Activated T-helper 1 cell treated with anti-CD3 and anti-CD28 coated beads, Interleukin-2, amount 50 U/mL, for 16 hours (primary cell): ENCODE measurements at regions not wholly inside any gene's neighbourhood (a gene's known extent, or its start where the extent isn't known, plus 50 kb on each side); places are given as distances from the start of the nearest gene placed in this dataset.

Source experiments
- DNase-seq, 2 donors: peaks; one replicate each; pipeline ENCODE4 v3.0.0-alpha.2; 2020; ENCODE audit warnings: low read depth in 1 of 2, low spot score in 1 of 2

DNA sequence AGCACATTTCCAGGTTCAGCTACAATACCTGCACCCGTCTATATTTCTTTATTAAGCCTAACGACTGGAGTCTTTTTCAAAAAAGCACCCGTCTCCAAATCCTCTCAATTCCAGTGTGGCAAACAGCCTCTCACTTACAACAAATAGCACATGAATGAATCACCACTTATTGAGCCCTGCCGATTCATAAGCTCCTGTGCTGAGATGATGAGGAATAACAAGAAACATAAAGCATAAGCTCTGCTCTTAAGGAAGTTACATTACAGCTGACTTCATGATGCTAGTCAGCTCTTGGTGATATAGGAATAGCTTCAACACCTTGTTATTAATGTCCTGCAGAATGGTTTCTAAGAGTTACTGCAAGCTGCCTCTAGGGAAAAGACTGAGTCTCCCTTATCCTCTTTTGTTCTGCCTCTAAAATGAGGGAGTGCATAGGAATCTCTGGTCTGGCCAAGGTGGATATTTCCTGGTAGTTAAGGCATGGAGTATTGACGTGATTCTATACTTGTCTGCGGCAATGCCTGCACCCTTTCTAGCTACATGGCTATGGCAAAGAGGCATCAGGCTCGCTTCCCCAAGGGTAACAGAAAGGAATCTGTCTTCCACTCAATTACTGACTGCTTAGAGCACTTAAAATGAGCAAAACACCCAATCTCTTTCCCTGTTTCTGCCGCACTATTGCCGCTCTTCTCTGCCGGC is 195.7 kb downstream of the KLF12 start:
- DNase-seq: no peak

DNA sequence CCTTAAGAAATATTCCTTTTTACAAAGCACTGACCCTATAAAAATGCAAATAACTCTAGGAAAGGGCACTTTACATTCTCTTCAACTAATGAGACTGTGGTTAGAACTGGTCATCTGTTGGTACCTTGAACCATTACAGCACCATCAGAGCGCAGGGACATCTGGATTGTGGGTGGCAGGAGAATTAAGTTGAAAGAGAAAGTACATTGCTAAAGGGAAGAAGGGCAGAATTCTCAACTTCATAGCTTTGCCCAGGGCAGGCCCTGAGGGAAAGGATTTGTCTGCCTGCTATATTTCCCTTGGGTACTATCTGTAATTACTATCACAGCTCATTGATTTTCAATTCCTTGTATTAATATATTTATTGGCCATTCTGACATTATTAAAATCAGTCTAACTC is 196.8 kb downstream of the KLF12 start:
- DNase-seq: no peak

DNA sequence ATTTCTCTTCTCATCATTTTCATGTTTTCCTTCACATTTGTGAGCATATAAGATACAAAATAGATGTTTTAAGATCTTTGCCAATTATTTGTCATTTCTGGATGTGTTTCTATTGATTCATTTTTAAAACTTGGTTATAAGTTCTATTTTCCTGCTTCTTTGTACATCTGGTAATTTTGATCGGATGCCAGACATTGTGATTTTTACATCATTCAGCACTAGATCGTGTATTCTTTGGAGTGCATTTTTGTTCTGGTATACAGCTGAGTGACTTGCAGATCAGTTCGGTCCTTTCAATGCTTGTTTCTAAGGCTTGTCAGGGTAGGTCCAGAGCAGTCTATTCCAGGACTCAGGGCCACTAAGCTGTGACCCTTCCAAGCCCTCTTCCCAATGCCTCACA is 198.2 kb downstream of the KLF12 start:
- no peak for DNase-seq

DNA sequence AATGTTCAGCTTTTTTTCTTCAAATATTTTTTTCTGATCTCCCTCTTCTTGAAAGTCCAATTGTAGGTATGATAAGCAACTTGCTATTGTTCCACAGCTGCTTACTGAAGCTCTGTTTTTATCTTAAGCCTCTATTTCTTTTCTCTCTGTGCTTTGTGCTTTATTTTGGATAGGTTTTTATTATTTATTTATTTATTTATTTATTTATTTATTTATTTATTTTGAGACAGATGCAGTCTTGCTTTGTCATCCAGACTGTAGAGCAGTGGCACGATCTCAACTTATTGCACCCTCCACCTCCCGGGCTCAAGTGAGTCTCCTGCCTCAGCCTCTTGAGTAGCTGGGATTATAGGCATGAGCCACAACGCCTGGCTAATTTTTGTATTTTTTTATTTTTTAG is 199.4 kb downstream of the KLF12 start:
- no peak for DNase-seq

DNA sequence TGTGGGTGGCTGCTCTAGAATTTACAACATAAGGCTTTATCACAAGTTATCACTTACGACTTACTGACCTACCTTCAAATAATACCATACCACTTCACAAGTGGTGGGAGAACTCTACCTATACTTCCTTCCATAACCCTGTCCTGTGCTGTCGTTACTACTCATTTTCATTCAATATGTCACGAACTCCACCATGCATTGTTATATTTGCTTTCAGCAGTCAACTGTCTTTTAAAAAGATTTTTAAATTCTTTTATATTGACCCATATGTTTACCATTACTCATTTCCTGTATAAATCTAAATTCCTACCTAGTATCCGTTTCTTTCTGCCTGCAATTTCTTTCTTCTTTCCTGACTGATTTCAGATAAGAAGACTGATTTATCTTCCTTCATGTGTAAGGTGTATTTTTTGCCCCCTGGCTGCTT is 200.0 kb downstream of the KLF12 start:
- no peak for DNase-seq

DNA sequence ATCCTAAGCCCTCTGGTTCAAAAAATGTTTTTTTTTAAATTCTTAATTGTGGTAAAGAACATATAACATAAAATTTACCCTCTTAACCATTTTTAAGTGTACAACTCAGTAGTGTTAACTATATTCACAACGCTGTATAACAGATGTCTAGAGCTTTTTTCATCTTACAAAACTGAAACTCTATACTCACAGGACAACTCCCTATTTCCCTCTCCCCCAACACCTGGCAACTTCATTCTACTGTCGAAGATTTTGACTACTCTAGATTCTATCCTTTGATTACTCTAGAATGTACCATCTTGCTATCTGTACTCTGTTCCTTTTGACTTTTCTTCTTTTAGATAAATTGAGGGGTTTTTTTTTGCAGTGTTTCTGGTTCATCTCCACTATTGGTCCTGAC is 200.4 kb downstream of the KLF12 start:
- DNase-seq: no peak

DNA sequence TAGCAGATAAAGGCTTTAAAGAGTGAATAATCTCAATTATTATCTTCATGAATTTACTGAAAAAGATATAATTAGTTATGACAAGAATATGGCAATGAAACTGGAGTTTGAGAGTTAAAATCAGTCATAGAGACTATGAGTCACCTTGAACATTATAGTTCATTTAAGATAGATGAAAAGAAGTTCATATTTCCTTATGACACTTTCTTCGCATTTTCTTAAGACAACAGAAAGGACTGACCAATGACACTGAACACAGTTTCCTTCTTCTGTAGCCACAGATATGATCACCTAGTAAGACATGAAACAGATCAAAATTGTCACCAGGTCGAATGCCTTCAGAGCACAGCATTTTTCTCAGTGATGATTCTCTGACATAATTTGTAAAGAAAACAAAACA is 202.1 kb downstream of the KLF12 start:
- no peak for DNase-seq

DNA sequence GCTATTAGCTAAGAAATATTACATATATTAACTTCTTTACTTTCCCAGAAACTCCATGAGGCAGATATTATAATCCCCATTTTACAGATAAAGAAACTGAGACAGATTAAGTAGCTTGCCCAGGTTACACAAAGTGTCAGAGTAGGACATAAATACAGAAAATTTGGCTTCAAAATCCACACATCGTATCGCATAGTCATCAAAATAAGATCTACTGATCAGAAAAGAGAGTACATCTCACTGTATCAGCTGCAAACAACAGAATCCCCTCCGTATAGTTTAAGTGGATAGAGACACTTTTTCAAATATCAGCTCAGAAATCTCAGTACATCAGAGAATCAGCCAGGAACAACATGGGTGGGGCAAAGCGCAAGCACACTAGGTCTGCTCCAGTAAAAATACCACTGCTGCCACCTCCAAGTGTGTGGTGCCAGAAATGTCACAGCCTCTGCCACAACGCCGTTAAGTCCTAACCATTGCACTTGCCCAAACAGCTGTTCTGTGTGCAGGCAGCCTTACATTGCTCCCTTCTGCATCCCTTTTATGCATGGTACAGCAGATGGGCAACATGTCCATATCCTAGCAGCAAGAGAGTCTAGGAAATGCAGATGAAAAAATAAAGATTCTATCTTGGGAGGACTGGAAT is 204.8 kb downstream of the KLF12 start:
- DNase-seq: no peak

DNA sequence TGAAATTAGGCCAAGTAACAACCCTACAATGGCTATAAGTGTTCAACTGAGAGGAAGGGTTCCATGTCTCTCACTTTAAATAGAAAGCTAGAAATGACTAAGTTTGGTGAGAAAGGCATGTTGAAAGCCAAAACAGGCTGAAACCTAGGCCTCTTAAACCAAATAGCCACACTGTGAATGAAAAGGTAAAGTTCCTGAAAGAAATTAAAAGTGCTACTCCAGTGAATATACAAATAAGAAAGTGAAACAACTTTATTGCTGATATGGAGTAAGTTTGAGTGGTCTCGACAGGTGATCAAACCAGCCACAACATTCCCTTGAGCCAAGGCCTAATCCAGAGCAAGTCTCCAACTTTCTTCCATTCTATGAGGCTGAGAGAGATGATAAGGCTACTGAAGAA is 209.6 kb downstream of the KLF12 start:
- no peak for DNase-seq

DNA sequence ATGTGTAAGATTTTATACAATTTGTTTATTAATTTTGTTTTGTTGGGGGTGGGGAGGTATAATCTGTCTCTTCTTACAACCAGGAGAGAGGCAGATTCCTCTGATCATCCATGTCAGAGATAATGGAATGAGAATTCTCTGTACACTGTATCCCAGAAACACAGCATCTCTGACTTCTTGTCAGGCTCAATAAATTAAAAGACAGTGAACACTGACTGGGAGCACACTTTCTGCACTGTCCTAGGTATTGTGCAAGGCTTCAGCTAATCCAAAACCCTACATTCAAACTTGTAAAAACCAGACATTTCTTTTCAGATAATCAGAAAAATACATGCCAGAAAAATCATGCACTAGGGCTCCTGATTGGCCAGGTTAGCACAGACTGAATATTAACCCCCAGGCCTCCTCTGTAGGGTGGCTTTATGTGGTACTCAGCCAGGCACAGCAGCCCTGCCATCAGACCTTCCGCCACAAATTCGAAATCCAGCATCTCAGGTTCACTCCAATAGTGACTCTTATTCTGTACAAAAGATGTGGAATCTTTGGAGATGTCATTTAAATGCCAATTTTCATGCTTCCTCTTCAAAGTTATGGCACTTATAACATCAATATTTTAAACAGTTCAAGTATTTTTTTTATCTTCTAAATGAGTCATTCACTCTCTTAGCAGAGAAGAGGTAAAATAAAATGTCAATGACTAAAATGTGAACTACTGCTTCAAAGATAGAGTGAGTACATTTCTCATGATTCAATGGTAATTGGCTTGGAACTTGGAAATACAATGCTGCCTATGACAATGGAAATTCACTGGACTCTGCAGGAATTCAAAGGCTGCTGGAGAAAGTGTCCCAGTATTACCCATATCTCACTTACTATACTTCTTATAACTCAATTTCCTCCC is 211.5 kb downstream of the KLF12 start:
- no peak for DNase-seq

DNA sequence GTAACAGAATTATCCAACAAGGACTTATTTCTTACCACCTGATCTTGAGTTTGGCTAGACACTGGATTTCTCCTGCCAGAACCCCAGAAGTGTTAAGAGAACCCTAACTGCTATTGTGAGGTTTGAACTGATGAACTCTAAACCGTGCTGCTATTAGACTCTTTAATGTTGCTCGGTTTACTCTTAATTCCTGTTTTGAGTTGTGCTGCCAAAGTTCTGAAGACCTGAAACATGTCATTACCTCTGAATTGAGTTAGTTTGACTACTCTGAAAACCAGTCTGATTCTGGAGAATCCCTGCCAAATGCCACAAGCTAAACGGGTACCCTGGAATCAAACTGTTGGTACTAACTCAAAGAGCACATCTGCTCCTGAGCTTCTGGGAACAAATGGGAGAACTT is 215.5 kb downstream of the KLF12 start:
- DNase-seq: no peak

DNA sequence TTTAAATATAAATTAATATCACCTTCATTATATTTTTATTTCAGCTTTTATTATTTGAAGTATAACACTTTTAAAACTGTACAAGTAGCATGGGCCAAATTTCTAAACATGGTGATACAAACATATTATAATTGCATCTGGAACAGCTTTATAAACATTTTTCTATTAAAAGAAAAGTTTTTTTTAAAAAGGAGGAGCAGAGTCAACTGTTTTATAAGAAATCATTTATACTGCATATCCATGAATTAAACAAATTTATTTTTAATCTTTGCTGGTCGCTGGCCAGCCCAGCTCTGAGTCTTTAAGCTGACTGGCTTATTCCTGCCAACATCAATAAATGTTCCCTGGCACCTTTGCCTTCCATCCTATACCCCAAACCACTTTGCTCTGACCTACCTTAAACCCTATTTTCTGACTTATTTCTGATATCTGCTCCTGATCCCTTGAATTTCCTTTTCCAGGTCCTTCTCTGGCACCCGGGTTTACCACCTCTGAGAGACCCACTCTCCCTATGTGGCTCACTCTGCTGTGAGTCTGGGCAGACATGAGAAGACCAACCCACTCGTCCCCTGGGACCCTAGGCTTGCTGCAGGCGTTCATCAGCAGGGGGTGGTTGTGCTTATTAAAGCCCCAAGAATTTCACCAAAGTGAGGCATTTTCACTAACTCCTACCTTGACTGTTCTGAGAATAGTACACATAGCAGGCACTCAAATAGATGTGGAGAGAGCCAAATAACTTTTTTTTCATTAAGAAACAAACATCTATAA is 220.3 kb downstream of the KLF12 start:
- no peak for DNase-seq

DNA sequence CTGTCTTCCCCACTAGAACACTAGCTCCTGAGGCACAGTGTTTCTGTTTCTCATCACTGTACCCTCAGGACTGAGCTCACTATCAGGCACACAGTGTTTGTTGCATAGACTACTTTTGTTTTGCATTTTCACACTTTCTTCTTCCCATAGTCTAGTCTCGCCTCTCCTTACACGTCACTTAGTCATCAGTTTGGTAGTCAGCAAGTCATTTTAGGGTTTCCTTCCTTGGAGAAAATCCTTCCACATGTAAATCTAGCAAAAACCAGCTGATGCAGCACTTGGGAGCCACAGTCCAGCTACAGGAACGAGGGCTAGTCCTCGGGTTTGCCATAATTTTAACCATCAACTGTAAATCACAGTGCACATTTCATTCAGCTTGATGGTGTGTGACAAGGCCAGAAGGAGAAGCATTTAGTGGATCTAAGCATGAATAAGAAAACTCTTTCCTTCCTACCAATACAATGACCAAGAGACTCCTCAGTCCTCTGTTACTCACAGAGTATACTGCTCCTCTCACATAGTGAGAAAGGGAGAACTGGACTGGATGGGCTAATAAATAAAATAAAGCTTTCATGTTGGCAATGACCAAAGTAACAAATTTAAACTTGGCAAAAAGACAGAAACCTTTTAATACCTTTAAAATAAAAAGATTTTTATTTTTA is 221.0 kb downstream of the KLF12 start:
- no peak for DNase-seq

DNA sequence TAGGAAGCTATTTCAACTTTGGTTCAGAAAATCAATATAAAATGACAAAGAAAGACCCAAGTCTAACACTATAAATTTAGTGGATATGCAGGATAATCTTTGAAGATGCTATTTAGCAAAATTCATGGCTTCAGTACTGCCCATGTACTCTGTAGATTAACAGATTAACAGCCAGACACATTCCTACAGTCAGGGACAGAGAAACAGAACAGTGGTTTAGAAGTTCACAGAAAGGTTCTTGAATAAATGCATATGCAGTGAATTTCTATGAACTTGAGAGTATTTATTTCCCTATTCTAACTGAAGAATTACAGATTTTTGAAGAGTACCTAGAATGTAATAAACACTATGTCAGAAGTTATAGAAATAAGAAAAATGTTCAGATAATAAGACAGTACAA is 222.8 kb downstream of the KLF12 start:
- DNase-seq: no peak

DNA sequence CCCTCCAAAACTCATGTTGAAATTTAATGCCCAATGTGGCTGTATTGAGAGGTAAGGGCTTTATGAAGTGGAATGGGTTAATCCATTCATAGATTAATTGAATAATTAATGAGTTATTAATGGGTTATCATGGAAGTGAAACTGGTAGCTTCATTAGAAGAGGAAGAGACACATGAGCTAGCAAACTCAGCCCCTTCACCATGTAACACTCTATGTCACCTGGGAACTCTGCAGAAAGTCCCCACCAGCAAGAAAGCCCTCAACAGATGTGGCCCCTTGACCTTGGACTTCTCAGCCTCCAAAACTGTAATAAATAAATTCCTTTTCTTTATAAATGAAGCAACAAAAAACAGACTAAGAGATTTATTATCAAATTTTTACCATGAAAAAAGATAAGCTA is 223.5 kb downstream of the KLF12 start:
- DNase-seq: no peak

DNA sequence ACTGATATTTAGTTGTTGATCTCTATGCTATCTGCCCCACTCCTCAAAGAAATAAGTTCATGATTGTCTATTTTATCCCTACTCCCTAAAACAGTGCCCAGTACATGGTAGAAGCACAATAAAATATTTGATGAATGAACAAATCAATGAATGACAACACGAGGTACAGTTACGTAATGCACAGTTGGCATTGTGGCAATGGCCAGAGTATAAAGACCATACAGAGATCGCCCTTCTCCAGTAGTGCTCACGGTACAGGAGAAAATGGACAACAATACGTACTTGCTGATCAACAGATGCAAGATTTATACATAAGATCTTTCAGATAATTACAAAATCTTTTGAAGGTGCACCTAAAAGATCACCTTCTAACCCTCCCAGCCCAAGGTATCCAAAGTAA is 225.4 kb downstream of the KLF12 start:
- DNase-seq: no peak

DNA sequence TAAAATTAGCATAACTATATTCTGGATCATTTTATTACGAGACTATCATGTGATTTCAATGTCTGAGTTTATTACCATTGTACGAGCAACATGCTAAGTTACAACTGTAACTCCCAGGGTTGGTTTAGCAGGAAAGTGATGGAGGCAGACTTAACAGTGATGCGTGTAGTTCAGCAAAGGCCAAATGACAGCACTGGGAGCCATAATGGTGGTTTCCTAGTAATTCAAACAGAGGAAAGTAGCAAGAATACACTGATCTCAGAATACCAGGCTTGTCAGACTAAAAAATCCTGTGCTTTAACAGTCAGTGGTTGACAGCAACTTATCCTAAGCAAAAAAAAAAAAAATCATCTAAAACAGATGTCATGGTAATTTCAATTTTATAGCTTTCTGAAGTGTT is 229.6 kb downstream of the KLF12 start:
- no peak for DNase-seq

DNA sequence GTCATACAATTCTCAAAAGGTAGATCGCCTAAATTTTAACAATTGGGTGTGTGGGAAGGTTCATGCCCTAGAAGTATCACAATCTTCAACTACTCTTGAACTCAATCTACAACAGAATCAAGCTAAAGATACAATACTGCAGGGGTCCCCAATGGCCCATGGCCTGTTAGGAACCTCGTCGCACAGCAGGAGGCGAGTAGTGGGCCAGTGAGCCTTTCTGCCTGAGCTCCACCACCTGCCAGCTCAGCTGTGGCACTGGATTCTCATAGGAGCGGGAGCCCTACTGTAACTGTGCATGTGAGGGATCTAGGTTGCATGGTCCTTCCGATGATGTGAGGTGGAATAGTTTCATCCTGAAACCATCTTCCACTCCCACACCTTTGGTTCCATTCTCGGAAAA is 230.6 kb downstream of the KLF12 start:
- DNase-seq: no peak

DNA sequence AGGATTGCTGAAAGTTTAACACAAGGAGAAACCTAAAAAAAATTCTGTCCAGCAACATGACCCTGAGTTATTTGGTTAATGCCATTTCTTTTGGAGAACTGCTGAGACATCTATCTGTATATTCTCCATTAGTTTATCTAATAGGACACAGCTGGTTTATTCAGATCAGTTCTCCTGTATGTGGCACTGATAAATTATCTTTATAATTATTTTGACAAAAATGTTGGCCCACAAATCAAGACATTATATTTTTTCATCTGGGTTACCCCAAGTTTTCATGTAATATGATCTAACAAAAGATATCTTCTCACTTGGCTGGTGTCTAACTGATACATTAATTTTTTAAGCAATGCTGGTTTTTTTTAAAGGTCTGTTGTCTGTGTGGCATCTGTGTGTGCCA is 231.4 kb downstream of the KLF12 start:
- no peak for DNase-seq

DNA sequence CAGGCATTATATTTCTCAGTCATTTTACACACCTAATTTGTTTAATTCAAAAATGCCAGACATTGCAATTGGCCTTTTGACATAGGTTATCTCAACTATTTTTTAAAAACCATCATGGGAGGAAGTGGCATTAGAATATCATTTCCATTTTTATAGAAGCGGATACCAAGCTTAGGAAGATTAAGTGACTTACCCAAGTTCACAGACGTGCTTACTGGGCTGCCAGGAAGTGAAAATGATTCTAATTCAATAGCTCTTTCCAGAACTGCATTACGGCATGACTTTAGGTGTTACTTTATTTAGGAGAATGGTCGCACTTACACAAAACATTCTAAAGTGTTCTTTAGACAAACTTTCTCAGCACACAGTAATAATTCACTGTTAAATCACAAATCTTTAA is 231.9 kb downstream of the KLF12 start:
- DNase-seq: no peak
